ENCODE measurements at regions not wholly inside any gene's neighbourhood (a gene's known extent, or its start where the extent isn't known, plus 50 kb on each side); places are given as distances from the start of the nearest gene placed in this dataset.

DNA sequence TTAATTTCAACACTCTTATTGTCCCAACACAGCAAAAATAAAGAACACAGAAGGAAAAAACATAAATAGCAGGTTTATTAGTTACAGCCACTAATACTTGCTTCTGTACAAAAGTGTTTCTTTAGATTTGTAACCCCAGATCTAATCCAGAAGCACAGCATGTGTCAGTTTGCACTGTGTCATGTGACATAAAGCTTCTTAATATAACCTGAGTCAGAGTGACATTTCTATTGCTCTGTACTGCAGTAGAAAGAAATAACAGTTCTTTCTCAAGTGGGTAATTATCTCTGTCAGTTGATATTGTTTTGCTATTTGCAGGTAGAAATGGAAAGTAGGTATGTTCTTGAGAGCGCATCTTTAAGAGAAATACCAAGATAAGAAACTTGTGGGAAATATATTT is 422.5 kb downstream of the ZIC3 start:
- Histone ChIP-seq H2BK20ac (ENCODE audit: low read length) (no peak overlapping the region), H4K5ac (ENCODE audit: insufficient read length, low read depth, low read length) (no peak overlapping the region), H3K4me1 (replicated peaks in 1 of 4; ENCODE audit: control insufficient read depth in 3 of 4, insufficient read depth in 4 of 4, low read length in 3 of 4) (no peaks in the 10 kb centered on the region), H3K4me3 (ENCODE audit: extremely low read depth in 1 of 4, insufficient read depth in 2 of 4, low read depth in 3 of 4, low read length in 4 of 4) (no peak overlapping the region), H3K27me3 (replicated peaks in 1 of 4; ENCODE audit: control insufficient read depth in 3 of 4, extremely low read depth in 1 of 4, insufficient read depth in 3 of 4, low read length in 3 of 4) (no peaks in the 10 kb centered on the region), H3K79me1 (ENCODE audit: low read depth, low read length) (no peaks in the 10 kb centered on the region), H3K14ac (ENCODE audit: insufficient read length) (no peak overlapping the region), H4K91ac (replicated peaks; ENCODE audit: insufficient read length, low read length) (no peak overlapping the region), H4K8ac (ENCODE audit: extremely low read depth, insufficient read depth, low read length) (no peak overlapping the region), H2AK5ac (ENCODE audit: low read depth, low read length) (no peak overlapping the region), H3K9ac (replicated peaks in 1 of 4; ENCODE audit: extremely low read depth in 1 of 4, low read depth in 3 of 4, low read length in 3 of 4) (no peak overlapping the region), H2BK5ac (ENCODE audit: low read depth, low read length) (no peak overlapping the region), H2BK120ac (replicated peaks; ENCODE audit: low read depth, low read length) (no peak overlapping the region), H3K36me3 (ENCODE audit: control insufficient read depth in 2 of 4, insufficient read depth in 4 of 4, low read length in 3 of 4) (no peaks in the 10 kb centered on the region), H3K27ac (ENCODE audit: low read depth, low read length) (no peak overlapping the region), H3K79me2 (ENCODE audit: control insufficient read depth in 1 of 2, insufficient read depth in 2 of 2, low read length in 2 of 2) (no peaks in the 10 kb centered on the region), H3K4ac (replicated peaks; ENCODE audit: insufficient read length, low read depth, low read length) (no peak overlapping the region), H3K18ac (ENCODE audit: extremely low read depth, low read length) (no peak overlapping the region), H2AFZ (ENCODE audit: low read length) (no peak overlapping the region), H3K23me2 (ENCODE audit: low read depth, low read length) (no peaks in the 10 kb centered on the region), H3K9me3 (ENCODE audit: insufficient read depth in 2 of 2, low read depth in 1 of 2, low read length in 1 of 2) (no peaks in the 10 kb centered on the region), H2BK12ac (ENCODE audit: low read depth, low read length) (no peak overlapping the region), H3K56ac (replicated peaks; ENCODE audit: insufficient read length, low read depth, low read length) (no peak overlapping the region), H3K4me2 (ENCODE audit: insufficient read depth in 1 of 2, low read depth in 2 of 2, low read length in 2 of 2) (no peak overlapping the region), H4K20me1 (replicated peaks in 1 of 2; ENCODE audit: control insufficient read depth in 1 of 2, insufficient read depth in 2 of 2, low read length in 2 of 2) (no peaks in the 10 kb centered on the region), H2BK15ac (ENCODE audit: low read length) (no peak overlapping the region), H3K23ac (ENCODE audit: insufficient read length) (no peak overlapping the region)
- TF ChIP-seq, protein P1, sequence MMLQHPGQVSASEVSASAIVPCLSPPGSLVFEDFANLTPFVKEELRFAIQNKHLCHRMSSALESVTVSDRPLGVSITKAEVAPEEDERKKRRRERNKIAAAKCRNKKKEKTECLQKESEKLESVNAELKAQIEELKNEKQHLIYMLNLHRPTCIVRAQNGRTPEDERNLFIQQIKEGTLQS (IDR thresholded peaks at IDR 0.05; ENCODE audit: insufficient read depth, low read depth, low read length), result no peak
- TF ChIP-seq BRCA1 (IDR thresholded peaks at IDR 0.05; ENCODE audit: low read depth, low read length) (no peak), BCL11A (IDR thresholded peaks at IDR 0.05; ENCODE audit: low read depth in 2 of 2, low read length in 2 of 2) (no peak), SIN3A (conservative IDR thresholded peaks at IDR 0.05 in 1 of 2, IDR thresholded peaks at IDR 0.05 in 1 of 2; ENCODE audit: low read depth in 1 of 2, low read length in 2 of 2) (no peak), KDM1A (IDR thresholded peaks at IDR 0.05; ENCODE audit: borderline replicate concordance, low read length) (no peak), POLR2A (IDR thresholded peaks at IDR 0.05; ENCODE audit: control extremely low read depth in 1 of 2, low read depth in 2 of 2, low read length in 2 of 2) (no peak), SUZ12 (IDR thresholded peaks at IDR 0.05; ENCODE audit: low read length) (no peak), RNF2 (IDR thresholded peaks at IDR 0.05; ENCODE audit: borderline replicate concordance, low read depth, low read length, missing control alignments, poor library complexity, severe bottlenecking) (no peak), RFX5 (IDR thresholded peaks at IDR 0.05; ENCODE audit: borderline replicate concordance, low read depth, low read length) (no peak)
- FAIRE-seq (no peak), DNase-seq (ENCODE audit: low read depth in 1 of 2, low spot score in 2 of 2) (no peak)
- WGBS, 2 experiments (ENCODE audit: extremely low coverage in 1 of 2, insufficient coverage in 1 of 2, insufficient read length in 1 of 2, insufficient replicate concordance in 2 of 2, low coverage in 1 of 2, low lambda C conversion rate in 2 of 2, missing lambda C conversion rate in 1 of 2), result 90% methylated on average over 1 of the region's 1 CpG; no CpG with 5 or more reads in 1 of the 2 experiments
- ChIA-PET CTCF (ENCODE audit: partially characterized antibody) (interaction anchor here (1.4 kb wide), 1 partner anchor 62 kb away, joined by 4 read pairs; no protein-coding TSS in a partner anchor), POLR2A (ENCODE audit: partially characterized antibody) (no interaction called here)
